GM21619 (cell line): ENCODE measurements at regions not wholly inside any gene's neighbourhood (a gene's known extent, or its start where the extent isn't known, plus 50 kb on each side); places are given as distances from the start of the nearest gene placed in this dataset.
A peak's percentile ranks its signal among the peaks of the same experiment; 100 is the strongest.

Experiments
- ATAC-seq: cut with Tn5 transposase; IDR thresholded peaks from one replicate; pipeline ENCODE4 v1.9.1; 2021; ENCODE audit not compliant: unreplicated experiment

DNA sequence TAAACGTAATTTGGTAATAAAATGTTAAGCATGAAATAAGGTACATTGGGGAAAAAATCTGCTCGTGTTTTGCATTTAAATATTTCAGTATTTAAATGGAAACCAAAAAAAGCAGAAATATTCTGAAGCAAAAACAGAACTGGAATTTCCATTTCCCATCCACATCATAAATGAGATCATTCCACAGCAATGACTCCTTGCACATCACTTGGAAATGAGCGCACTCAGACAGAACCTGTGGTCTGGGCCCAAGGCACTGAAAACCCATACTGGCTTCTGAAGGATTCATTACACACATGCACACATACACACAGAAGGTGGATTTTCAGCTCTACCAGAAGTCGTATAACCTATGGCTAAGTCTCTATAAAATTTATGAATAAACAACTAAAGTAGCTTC is 174.8 kb downstream of the IBTK start:
- ATAC-seq: no peak

DNA sequence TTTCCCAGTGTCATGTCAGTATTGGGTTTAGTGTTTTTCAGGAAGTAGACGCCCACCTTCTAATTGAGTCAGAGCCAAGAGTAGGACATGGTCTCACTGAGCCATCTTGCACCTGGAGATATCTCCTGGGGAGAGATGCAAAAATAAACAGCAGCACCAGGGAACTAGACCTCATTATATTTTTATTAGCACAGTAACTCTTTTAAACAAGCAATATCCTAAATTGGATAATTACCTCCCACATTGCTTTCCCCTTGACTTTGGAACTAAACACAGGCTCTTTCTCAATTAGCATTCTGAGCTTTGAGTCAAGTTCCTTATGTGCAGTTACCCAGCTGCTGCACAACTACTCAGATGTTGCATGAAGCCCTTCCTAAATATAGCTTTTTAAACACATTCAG is 175.4 kb downstream of the IBTK start:
- no peak for ATAC-seq

DNA sequence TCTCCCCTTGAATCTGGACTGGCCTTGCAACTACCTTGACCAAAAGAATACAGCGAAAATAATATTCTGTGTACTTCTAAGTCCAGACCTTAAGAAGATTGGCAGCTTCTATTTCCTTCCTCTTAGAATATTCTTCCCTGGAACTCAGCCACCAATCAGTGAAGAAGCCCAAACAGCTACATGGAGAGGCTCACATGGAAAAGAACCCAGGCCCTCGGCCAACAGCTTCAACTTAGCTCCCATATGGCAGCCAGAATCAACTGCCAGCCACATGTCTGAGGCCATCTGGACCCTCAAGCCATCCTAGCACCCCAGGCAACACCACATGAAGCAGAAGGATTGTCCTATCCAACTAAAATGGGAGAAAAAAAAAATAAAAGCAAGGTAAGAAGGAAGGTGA is 178.8 kb downstream of the IBTK start:
- no peak for ATAC-seq

DNA sequence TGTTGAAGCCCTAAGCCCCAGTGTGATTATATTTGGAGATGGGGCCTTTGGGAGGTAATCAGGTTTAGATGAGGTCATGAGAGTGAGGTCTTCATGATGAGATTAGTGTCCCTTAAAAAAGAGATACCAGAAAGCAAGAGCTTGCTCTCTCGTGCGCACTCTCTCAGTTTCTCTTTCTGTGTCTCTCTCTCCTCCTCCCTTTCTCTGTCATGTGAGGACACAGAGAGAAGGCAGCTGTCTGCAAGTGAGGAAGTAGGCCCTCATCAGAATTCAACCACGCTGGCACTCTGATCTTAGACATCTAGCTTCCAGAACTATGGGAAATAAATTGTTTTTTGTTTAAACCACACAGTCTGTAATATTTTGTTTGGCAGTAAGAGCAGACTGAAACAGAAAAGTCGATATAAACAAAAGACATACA is 180.5 kb downstream of the IBTK start:
- ATAC-seq: peak; percentile 99

DNA sequence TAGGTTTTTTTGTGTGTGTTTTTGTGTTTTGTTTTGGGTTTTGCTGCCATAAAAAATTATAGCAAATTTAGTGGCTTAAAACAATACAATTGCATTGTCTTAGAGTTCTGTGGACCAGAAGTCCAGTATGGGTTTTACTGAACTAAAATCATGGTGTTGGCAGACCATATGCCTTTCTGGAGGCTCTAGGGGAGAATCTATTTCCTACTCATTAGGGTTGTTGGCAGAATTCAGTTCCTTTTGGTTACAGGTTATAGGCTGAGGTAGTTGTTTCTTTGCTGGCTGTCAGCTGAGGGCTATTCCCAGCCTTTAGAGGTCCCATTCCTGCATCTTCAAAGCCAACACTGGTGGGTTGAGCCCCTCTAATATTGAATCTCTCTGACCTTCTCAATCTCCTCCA is 181.3 kb downstream of the IBTK start:
- no peak for ATAC-seq

DNA sequence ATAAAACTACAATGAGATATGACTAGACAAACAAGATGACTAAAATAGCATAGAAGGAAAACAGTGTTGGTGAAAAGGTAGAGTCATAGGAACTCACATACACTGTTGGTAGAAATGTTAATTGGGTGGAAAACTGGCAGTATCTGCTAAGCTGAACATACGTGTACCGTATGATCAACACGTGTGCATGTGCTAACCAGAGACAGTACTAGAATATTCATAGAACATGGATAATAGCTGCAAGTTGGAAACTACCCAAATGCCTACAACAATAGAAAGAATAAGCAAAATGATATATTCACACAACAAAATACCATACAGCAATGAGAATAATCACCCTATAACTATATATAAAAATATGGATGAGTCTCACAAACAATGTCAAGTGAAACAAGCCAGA is 184.0 kb downstream of the IBTK start:
- no peak for ATAC-seq

DNA sequence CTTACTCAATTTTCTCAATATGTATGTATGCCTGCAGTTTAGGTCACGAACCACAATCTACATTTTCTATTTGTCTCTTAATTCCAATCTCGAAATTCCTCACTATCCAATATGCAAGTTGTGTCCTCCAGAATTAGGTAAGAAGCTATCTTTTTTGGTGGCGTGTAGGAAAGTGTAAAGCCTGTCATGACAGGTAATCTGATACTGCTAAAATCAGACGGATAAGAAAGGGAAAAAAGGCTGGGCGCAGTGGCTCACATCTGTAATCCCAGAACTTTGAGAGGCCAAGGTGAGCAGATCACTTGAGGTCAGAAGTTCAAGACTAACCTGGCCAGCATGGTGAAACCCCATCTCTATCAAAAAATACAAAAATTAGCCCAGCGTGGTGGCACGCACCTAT is 185.3 kb downstream of the IBTK start:
- no peak for ATAC-seq

DNA sequence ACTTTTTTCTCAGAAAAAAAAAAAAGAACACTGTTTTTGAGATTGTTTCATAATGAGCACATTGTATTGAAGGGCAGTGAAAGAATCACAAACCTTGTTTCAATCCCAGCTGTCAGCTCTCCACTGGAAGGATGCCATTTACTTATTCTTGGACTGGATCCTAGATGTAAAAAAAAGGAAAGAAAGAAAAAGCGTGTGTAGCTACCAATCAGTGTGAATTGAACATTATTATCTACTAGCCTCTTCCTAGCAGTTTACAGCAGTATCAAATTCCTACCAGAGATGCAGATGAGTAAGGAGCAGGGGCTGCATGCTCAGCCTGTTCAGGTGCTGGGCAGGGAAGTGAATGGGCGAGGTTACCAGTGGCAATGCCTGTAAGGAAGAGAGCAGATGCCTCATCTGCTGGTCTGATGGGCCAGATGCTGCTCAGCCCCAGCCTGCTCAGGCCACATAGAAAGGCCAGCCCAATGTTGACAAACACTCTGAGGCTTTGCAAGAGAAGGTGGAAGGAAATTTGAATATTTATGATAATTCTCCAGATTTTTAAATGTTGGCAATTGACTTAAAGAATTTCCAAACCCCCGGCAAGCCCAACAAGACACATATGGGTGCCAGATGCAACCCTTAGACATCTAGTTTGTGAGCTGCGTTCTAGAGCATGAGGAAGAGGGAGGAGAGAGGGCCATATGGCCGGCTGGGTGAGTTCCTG is 189.5 kb downstream of the IBTK start:
- no peak for ATAC-seq

DNA sequence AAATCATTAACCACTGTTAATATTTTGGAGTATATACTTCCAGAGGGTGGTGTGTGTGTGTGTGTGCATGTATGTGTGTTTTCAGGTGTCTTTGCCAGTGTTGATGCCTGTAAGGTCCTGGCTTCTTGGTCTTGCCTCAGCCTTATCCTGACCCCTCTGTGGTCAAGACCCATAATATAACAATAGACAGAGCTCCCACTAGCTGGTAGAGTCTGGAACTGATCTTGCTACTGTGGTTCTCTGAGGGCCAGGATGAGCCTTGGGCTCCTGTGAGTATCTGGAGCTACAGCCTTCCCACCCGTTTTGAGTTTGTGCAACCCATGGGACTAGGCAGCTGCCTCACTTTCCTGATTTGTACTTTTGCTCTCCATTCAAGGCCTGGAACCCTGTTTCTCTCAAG is 191.0 kb downstream of the IBTK start:
- no peak for ATAC-seq

DNA sequence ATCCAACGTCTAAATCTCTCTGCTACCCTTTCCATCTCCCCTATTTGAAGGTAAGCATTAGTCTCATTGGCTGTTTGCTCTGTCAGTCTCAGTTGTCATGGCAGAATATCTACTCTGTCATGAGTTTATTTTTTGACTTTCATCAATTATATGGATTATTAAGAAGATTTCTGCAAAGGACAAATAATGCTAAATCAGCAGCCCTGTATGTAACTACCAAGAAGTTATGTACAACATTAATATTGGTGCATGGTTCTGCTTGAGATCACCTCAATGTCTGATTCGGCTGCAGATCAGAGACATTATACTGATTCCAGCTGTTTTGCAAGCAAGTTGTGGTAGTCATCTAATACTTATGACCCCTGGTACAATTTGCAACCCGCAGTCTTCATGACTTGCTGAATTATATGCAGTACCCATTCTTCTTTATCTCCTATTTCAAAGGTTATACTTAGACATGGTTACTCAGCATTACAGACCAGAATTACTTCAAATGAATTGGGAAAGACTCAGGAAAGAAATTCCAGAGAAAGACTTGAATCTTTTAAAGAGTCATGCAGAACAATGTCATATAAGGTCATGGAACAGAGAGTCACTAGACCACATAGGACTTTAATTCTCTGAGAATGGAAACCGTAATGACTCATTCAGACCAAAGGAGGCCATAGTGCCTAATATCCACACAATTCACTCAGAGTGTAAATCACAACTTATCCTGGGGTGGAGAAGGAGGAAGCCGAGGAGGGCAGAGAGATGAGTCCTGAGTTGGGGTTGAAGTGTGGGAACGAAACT is 201.4 kb downstream of the IBTK start:
- no peak for ATAC-seq

DNA sequence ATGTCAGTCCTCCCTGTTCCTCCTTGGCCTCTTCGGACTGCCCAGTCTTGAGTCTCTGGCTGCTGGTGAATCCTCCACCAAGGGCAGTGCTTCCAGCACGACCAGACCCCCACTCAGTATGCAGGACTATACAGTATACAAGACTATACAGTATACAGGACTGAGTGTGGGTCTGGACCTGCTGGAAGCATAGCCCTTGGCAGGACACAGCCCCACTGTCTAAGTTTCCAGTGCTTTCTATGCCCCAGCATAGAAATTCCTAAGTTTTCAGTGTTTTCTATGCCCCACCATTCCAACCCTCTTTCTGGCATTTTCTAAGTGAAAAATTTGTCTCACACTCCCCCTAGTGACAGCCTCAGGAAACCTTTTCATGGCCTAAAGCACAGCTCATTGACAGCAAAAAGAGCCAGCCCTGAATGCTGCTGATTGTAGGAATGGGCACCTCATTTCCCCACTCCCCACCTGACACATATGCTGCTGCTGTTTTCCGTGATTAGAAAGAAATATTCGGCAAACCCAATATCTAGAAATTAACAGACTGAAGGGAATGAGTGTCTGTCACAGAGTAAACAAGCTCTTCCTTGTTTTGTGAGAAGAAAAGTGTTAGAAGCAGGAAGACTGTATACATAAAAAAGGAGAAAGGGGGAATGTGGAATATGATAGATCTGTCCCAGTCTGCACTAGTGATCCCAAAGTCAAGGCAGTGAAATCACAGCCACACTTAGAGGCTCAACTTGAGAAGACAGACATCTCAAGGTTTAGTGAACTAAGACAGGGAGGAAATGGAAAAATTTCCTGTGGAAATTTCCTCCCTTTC is 206.9 kb downstream of the IBTK start:
- ATAC-seq: peak; percentile 86

DNA sequence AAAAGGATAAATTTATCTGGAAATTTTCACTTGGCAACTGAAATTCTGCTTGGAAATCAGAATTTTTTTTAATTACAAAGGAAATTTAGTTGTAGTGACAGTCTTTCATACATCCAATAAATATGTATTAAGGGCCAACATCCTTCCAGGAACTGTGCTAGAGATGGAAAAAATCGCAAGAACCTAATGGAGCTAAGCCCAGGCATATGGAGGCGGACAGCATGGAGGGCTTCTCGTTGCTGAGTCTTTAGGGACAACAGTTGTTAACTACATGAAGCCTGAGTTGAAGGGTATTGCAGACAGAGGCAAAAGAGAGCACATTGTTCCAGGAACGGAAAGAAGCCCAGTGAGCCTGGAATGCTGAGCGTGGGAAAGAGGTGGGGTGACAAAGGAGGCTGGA is 208.9 kb downstream of the IBTK start:
- ATAC-seq: no peak

DNA sequence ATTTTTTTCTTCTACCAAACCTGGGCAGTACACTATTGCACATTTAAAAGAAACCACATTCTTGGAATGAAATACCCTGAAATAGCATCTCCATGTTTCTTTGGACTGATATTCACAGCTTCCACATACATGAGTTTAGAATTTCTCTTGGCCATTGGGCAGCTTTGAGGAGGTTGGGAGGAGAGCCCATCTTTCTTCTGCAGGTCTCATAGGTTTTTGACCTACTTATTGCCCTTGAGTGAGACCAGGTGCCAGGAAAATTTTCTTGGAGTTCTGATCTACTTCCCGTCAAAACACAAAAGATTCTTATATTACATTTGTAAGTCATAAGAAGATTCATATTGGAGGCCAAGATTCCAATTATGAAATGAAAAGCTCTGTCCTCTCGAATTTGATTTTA is 212.0 kb downstream of the IBTK start:
- ATAC-seq: no peak

DNA sequence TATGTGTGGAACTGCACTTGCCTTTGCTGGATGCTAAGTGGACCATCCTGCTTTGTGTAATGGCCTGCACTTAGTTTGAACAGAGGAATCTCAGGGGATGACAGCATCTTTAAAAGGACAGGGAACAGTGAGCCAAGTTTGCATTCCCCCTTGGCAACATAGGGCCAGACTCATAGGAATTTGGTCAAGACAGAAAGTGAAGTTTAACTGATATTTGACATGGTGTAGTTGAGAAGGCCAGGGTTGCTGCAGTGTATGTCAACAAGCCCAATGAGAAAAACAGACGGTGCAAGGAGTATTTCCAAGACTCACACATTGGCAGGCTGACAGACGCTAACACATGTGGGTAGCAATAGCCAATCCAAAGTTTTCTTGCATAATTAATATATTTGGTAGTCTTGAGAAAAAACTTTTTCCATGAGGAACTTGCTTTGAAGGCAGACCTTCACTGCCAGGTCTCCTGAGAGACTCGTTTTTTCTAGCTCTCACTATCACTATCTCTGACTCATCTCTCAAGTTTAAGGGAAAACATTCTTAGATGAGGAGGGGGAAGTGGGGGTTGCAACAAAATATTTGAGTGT is 213.8 kb downstream of the IBTK start:
- ATAC-seq: no peak

DNA sequence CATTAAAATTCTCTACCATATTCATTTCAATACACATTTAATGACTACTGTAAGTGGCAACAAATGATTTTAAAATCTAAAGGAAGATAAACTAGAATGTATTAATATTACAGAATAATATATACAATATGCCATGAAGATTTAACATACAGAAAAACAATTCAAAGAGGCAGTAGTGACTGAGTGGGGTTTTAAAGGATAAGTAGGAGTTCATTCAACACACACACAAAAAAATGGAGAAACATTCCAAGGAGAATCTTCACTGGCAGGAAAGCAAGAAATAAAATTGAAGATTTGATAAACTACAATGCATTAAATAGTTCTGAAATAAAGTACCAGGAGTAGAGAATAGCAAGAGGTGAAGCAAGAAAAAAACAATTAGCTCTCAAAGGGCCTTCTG is 215.1 kb downstream of the IBTK start:
- ATAC-seq: no peak

DNA sequence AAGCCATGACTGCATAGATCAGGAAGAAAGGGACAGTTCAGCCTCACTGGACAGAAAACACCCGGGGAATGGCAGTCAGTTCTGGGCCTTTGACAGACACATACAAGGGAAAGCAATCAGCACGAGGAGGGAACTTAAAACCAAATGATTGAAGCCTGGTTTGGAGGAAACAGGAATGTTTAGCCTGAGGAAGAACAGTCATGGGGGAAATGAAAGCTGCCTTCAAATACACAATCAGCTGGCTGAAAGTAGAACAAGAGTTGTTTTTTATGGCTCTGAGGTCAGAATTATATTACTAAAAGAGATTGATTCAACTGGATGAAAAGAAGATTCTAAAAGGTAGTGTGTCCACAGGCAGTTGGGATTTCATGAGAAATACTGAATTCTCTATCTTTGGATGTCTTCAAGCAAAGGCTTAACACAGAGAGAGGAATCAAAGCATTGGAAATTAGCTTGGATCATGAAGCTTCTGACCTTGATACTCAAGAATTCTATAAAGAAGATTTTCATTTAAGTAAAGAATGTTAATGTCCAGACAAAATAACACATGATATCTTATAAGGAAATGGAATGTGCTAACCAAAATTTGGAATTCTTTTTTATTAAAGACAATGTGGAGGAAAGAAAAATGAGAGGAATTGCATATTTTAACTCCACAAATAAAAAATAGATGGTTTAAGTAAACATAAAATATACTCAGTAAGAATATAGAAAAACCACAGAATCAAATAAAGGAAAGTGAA is 216.6 kb downstream of the IBTK start:
- no peak for ATAC-seq

DNA sequence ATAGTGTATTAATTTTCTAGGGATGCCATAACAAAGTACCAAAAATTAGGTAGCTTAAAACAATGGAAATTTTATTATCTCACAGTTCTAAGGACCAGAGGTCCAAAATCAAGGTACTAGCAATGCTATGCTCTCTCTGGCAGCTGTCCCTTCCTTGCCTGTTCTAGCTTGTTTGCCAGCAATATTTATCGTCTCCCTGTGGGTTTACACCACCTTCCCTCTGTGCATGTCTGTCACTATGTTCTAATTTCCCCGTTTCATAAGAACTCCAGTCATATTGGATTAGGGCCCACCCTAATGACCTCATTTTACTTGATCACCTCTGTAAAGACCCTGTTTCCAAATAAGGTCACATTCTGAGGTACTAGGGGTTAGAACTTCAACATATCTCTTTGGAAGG is 217.2 kb downstream of the IBTK start:
- ATAC-seq: no peak

DNA sequence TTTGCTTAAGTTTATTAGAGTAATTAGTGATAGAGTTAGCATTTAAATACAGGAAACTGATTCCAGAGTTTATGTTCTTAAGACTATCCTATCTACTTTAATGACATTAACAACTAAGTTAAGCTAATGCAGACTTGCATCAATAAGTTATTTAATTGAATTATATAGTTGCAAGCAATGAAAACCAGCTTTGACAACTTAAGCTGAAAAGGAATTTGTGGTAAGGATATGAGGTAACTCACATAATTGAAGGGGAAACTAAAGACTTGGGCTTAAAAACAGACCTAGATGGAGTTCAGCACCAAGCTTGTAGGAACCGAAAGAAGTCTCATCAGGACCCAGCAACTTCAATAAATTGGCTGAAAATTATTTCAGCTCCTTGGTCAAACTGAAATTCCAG is 222.3 kb downstream of the IBTK start:
- no peak for ATAC-seq

DNA sequence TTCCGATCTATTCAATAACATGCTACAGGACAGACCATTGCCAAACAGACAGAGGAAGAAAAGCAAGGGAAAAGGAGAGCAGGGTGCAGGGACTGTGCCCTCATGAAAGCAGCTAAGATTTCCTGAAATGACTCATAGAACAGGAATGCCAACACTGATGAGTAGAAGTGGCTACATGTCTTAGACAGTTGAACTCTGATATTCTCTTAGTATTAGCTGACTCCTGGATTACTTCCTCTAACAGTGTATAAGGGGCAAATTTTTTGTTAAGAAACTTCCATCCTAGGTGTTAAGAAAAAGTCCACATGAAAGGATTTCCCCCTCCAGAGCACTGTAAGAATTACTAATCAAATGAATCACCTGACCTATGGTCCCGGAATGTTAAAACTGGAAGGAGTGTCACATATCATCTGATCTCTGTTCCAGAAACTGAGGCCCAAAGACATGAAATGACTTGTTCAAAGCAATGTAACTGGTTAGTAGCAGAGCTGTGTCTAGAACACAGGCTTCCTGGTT is 224.9 kb downstream of the IBTK start:
- ATAC-seq: no peak

DNA sequence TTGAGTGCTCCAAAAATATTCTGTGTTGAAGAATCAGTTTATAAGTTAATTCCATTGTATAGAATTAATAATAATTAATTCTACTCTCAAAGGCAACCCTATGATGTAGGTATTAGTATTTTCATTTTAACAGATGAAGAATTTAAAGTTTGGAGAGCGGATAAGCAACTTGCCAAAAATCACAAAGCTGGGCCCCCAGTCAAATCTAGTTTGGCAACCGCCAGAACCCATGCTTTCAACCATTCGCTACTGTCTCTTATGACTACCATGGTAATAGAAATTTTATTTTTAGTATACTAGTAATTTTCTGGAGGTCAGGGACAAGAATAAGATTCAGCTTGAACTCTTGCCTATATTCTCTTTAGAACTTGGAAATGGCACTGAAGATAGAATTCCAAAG is 229.8 kb downstream of the IBTK start:
- no peak for ATAC-seq

DNA sequence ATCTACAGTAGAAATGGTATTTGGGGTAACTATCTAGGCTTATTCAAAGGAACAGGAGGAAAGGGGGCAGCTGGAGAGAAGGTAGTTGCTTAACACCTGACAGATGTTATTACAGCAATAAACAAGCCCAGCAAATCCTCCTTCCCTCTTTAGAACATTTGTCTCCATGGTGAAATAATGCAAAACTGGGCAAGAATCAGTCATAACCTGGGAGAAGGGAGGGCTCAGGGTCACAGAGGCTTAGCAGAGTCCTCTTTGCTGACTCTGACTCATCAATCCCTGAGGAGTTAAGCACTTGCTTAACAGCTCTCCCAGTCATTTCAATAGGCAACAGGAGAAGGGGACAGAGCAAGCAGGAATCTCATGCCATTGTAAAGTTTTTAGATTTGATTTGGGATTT is 230.3 kb downstream of the IBTK start:
- no peak for ATAC-seq
